WTC11 (cell line): ENCODE measurements at regions not wholly inside any gene's neighbourhood (a gene's known extent, or its start where the extent isn't known, plus 50 kb on each side); places are given as distances from the start of the nearest gene placed in this dataset.
A peak's percentile ranks its signal among the peaks of the same experiment; 100 is the strongest.

Experiments used
- ATAC-seq: fragments of 200-7000 bp; cut with Tn5 transposase; 2 replicates; pipeline ENCODE4 v1.10.0; 2021; ENCODE audit warnings: mild to moderate bottlenecking, moderate library complexity
- CTCF ChIA-PET: fragments of 300-600 bp; sonication (Branson Sonifier 250); formaldehyde crosslinking; loops from one replicate; lab custom pipeline; 2021; ENCODE audit warnings: antibody characterized with exemption; lab: Charles Lee
- POLR2A ChIA-PET: fragments of 350-600 bp; sonication (Branson Sonifier 250); formaldehyde crosslinking; loops from one replicate; lab custom pipeline; 2021; ENCODE audit warnings: antibody characterized with exemption; lab: Charles Lee
- DNase-seq: peaks from one replicate; pipeline ENCODE4 v3.0.0; 2021; ENCODE audit warnings: low spot score
- H3K27ac Mint-ChIP-seq: 2 replicates; pipeline ENCODE4 v1.8.0; 2021; ENCODE audit warnings: mixed read lengths
- H3K27me3 Mint-ChIP-seq: 2 replicates; pipeline ENCODE4 v1.8.0; 2021; ENCODE audit warnings: low read depth, mild to moderate bottlenecking, moderate library complexity, mixed read lengths
- H3K36me3 Mint-ChIP-seq: 2 replicates; pipeline ENCODE4 v1.8.0; 2021; ENCODE audit warnings: mixed read lengths
- H3K4me1 Mint-ChIP-seq: 2 replicates; pipeline ENCODE4 v1.8.0; 2022; ENCODE audit warnings: mixed read lengths
- H3K4me3 Mint-ChIP-seq: 2 replicates; pipeline ENCODE4 v1.8.0; 2021; ENCODE audit warnings: mild to moderate bottlenecking, moderate library complexity, mixed read lengths
- H3K9me3 Mint-ChIP-seq: 2 replicates; pipeline ENCODE4 v1.8.0; 2021; ENCODE audit warnings: mixed read lengths
- AFF4 ChIP-seq: sonication (generic); formaldehyde crosslinking; IDR thresholded peaks from 2 replicates; pipeline ENCODE4 v1.8.1; 2023; ENCODE audit warnings: mild to moderate bottlenecking, missing genetic modification reagents, borderline replicate concordance
- ATF3 ChIP-seq: sonication (generic); formaldehyde crosslinking; conservative IDR thresholded peaks from 2 replicates; pipeline ENCODE4 v1.8.1; 2022; ENCODE audit warnings: mild to moderate bottlenecking, missing genetic modification reagents
- CBFB ChIP-seq: sonication (generic); formaldehyde crosslinking; IDR thresholded peaks from 2 replicates; pipeline ENCODE4 v1.8.1; 2022; ENCODE audit warnings: mild to moderate bottlenecking, low read depth, missing genetic modification reagents
- CDX4 ChIP-seq: fragments of 250-450 bp; sonication (Bioruptor Pico); IDR thresholded peaks from 2 replicates; pipeline ENCODE4 v1.9.0; 2021; ENCODE audit warnings: moderate library complexity, mild to moderate bottlenecking, inconsistent platforms, borderline replicate concordance
- ESRRA ChIP-seq: sonication (generic); formaldehyde crosslinking; IDR thresholded peaks from 2 replicates; pipeline ENCODE4 v1.8.1; 2022; ENCODE audit warnings: mild to moderate bottlenecking, missing genetic modification reagents, borderline replicate concordance
- FOXP1 ChIP-seq: sonication (generic); formaldehyde crosslinking; IDR thresholded peaks from 2 replicates; pipeline ENCODE4 v1.8.0; 2022; ENCODE audit warnings: missing genetic modification reagents, mild to moderate bottlenecking, moderate library complexity, borderline replicate concordance
- GABPB1 ChIP-seq: sonication (generic); formaldehyde crosslinking; IDR thresholded peaks from 2 replicates; pipeline ENCODE4 v1.8.1; 2023; ENCODE audit warnings: mild to moderate bottlenecking, missing genetic modification reagents
- JAZF1 ChIP-seq: fragments of 250-450 bp; sonication (Bioruptor Pico); IDR thresholded peaks from 2 replicates; pipeline ENCODE4 v1.9.0; 2021; ENCODE audit warnings: moderate library complexity, mild to moderate bottlenecking, inconsistent platforms
- MAX ChIP-seq: sonication (generic); formaldehyde crosslinking; IDR thresholded peaks from 2 replicates; pipeline ENCODE4 v1.8.0; 2022; ENCODE audit warnings: mild to moderate bottlenecking, missing genetic modification reagents
- NFE2L1 ChIP-seq: sonication (generic); formaldehyde crosslinking; IDR thresholded peaks from 2 replicates; pipeline ENCODE4 v1.8.1; 2023; ENCODE audit warnings: missing genetic modification reagents
- NR2C2 ChIP-seq: sonication (generic); formaldehyde crosslinking; IDR thresholded peaks from 2 replicates; pipeline ENCODE4 v1.8.0; 2022; ENCODE audit warnings: mild to moderate bottlenecking, missing genetic modification reagents
- OVOL2 ChIP-seq: fragments of 250-450 bp; sonication (Bioruptor Pico); IDR thresholded peaks from 2 replicates; pipeline ENCODE4 v1.9.0; 2021; ENCODE audit warnings: mild to moderate bottlenecking, borderline replicate concordance
- SOX15 ChIP-seq: fragments of 250-450 bp; sonication (Bioruptor Pico); IDR thresholded peaks from 2 replicates; pipeline ENCODE4 v1.9.0; 2021; ENCODE audit warnings: mild to moderate bottlenecking
- TCF7 ChIP-seq: sonication (generic); formaldehyde crosslinking; IDR thresholded peaks from 2 replicates; pipeline ENCODE4 v1.8.0; 2022; ENCODE audit warnings: mild to moderate bottlenecking, low read depth, missing genetic modification reagents, moderate library complexity
- USF1 ChIP-seq: sonication (generic); formaldehyde crosslinking; IDR thresholded peaks from 2 replicates; pipeline ENCODE4 v1.8.0; 2022; ENCODE audit warnings: mild to moderate bottlenecking, missing genetic modification reagents
- USF2 ChIP-seq: sonication (generic); formaldehyde crosslinking; IDR thresholded peaks from 2 replicates; pipeline ENCODE4 v1.8.1; 2023; ENCODE audit warnings: mild to moderate bottlenecking, missing genetic modification reagents, moderate library complexity
- ZNF219 ChIP-seq: sonication (generic); formaldehyde crosslinking; IDR thresholded peaks from 2 replicates; pipeline ENCODE4 v1.8.0; 2023; ENCODE audit warnings: missing genetic modification reagents, mild to moderate bottlenecking, borderline replicate concordance
- ZNF232 ChIP-seq: sonication (generic); formaldehyde crosslinking; IDR thresholded peaks from 2 replicates; pipeline ENCODE4 v1.8.0; 2022; ENCODE audit warnings: mild to moderate bottlenecking, missing genetic modification reagents
- ZNF423 ChIP-seq: fragments of 250-450 bp; sonication (Bioruptor Pico); IDR thresholded peaks from 2 replicates; pipeline ENCODE4 v2.1.2; 2022; ENCODE audit warnings: mild to moderate bottlenecking, moderate library complexity
- ZSCAN18 ChIP-seq: fragments of 250-450 bp; sonication (Bioruptor Pico); IDR thresholded peaks from 2 replicates; pipeline ENCODE4 v2.1.2; 2022; ENCODE audit warnings: mild to moderate bottlenecking, moderate library complexity

- no peak for TF ChIP-seq USF2
Measured at GRCh38 chr7:30223896-30224295, 60.5 kb upstream of the ZNRF2 start (continued).

GRCh38 chr7:30224511-30225062, 59.8 kb upstream of the ZNRF2 start:
- H3K27ac Mint-ChIP-seq, result no peak overlapping the region
- no peaks in the 10 kb centered on the region for H3K36me3 Mint-ChIP-seq
- H3K4me3 Mint-ChIP-seq, result no peak overlapping the region
- peaks cover 3% of the 10 kb centered on the region; the same call in 1 of the 2 replicates for H3K4me1 Mint-ChIP-seq
- no peak for DNase-seq
- H3K9me3 Mint-ChIP-seq, result peaks cover 18% of the 10 kb centered on the region
- POLR2A ChIA-PET, result no interaction called here
- CTCF ChIA-PET, result interaction anchor here (2.2 kb wide), 1 partner anchor 60 kb away, joined by 8 read pairs; no protein-coding TSS in a partner anchor
- TF ChIP-seq NR2C2 (no peak), ZNF423 (CRISPR knock-in tag) (peak; percentile 35; the same call in 1 of the 2 replicates)
- no peak for ATAC-seq
- H3K27me3 Mint-ChIP-seq, result no peaks in the 10 kb centered on the region; the same call in 1 of the 2 replicates

- Mint-ChIP-seq H3K36me3 (no peaks in the 10 kb centered on the region), H3K4me1 (peaks cover 3% of the 10 kb centered on the region; the same call in 1 of the 2 replicates), H3K4me3 (no peak overlapping the region), H3K27me3 (peaks cover 3% of the 10 kb centered on the region; the same call in 1 of the 2 replicates), H3K9me3 (peaks cover 6% of the 10 kb centered on the region)
- TF ChIP-seq NFE2L1 (CRISPR knock-in tag) (no peak), GABPB1 (CRISPR knock-in tag) (no peak), USF2 (no peak), ZSCAN18 (no peak), AFF4 (CRISPR knock-in tag) (no peak), JAZF1 (CRISPR knock-in tag) (no peak), ESRRA (CRISPR knock-in tag) (no peak), NR2C2 (no peak), CDX4 (CRISPR knock-in tag) (no peak), SOX15 (CRISPR knock-in tag) (no peak), FOXP1 (no peak), TCF7 (no peak), ATF3 (CRISPR knock-in tag) (no peak), ZNF219 (CRISPR knock-in tag) (no peak), USF1 (CRISPR knock-in tag) (no peak), MAX (CRISPR knock-in tag) (no peak), OVOL2 (no peak), ZNF232 (CRISPR knock-in tag) (no peak), CBFB (CRISPR knock-in tag) (no peak)
- TF ChIP-seq, all 79 proteins: peak for 0
- no peak overlapping the region for H3K27ac Mint-ChIP-seq
- POLR2A ChIA-PET, result no interaction called here
- no peak for DNase-seq
- ATAC-seq, result no peak
- CTCF ChIA-PET, result interaction anchor here (0.7 kb wide), 1 partner anchor 50 kb away, joined by 4 read pairs; no protein-coding TSS in a partner anchor
Measured at GRCh38 chr7:30225863-30226613, 58.4 kb upstream of the ZNRF2 start.
